Keratinocyte (primary cell): ENCODE measurements at regions not wholly inside any gene's neighbourhood (a gene's known extent, or its start where the extent isn't known, plus 50 kb on each side); places are given as distances from the start of the nearest gene placed in this dataset.

ENCODE experiments used
- CTCF ChIP-seq, 3 experiments: IDR thresholded peaks in 1 of 3; conservative IDR thresholded peaks in 1 of 3; optimal IDR thresholded peaks in 1 of 3; 2 replicates in 2 of 3; 3 replicates in 1 of 3; pipeline versions ENCODE3 to v1.5.1; 2011; ENCODE audit warnings: low read length in 3 of 3, mild to moderate bottlenecking in 3 of 3, moderate library complexity in 2 of 3, control low read depth in 1 of 3, inconsistent platforms in 1 of 3; ENCODE audit not compliant: insufficient read depth in 2 of 3; ENCODE audit errors: extremely low read depth in 1 of 3
- EZH2 ChIP-seq: IDR thresholded peaks from one replicate; pipeline ENCODE4 v1.6.1; 2012; ENCODE audit warnings: inconsistent platforms, mild to moderate bottlenecking, low read length, moderate library complexity

GRCh38 chr1:103266036-103266435 is 157.7 kb upstream of the COL11A1 start:
- TF ChIP-seq CTCF (optimal IDR thresholded peaks at IDR 0.05 in 1 of 3, IDR thresholded peaks at IDR 0.05 in 1 of 3, conservative IDR thresholded peaks at IDR 0.05 in 1 of 3; ENCODE audit: extremely low read depth in 1 of 3, insufficient read depth in 2 of 3, low read length in 3 of 3) (no peak), EZH2 (no peak)
